ENCODE measurements at regions not wholly inside any gene's neighbourhood (a gene's known extent, or its start where the extent isn't known, plus 50 kb on each side); places are given as distances from the start of the nearest gene placed in this dataset.
"Not testable (repeated sequence)": the region's sequence is repeated elsewhere in the genome, so short reads cannot be mapped to it uniquely, and the experiment has no call there.

DNA sequence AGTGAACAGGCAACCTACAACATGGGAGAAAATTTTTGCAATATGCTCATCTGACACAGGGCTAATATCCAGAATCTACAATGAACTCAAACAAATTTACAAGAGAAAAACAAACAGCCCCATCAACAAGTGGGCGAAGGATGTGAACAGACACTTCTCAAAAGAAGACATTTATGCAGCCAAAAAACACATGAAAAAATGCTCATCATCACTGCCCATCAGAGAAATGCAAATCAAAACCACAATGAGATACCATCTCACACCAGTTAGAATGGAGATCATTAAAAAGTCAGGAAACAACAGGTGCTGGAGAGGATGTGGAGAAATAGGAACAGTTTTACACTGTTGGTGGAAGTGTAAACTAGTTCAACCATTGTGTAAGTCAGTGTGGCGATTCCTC lies 76.7 kb upstream of the NMU start:
- TF ChIP-seq, protein P1, sequence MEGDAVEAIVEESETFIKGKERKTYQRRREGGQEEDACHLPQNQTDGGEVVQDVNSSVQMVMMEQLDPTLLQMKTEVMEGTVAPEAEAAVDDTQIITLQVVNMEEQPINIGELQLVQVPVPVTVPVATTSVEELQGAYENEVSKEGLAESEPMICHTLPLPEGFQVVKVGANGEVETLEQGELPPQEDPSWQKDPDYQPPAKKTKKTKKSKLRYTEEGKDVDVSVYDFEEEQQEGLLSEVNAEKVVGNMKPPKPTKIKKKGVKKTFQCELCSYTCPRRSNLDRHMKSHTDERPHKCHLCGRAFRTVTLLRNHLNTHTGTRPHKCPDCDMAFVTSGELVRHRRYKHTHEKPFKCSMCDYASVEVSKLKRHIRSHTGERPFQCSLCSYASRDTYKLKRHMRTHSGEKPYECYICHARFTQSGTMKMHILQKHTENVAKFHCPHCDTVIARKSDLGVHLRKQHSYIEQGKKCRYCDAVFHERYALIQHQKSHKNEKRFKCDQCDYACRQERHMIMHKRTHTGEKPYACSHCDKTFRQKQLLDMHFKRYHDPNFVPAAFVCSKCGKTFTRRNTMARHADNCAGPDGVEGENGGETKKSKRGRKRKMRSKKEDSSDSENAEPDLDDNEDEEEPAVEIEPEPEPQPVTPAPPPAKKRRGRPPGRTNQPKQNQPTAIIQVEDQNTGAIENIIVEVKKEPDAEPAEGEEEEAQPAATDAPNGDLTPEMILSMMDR (IDR thresholded peaks at IDR 0.05; ENCODE audit: low read length) = not testable (repeated sequence)
- not testable (repeated sequence) for TF ChIP-seq EZH2 (IDR thresholded peaks at IDR 0.05; ENCODE audit: borderline replicate concordance, low read length)

Data from OCI-LY1 (cell line).